DMS79 (cell line): ENCODE measurements at regions not wholly inside any gene's neighbourhood (a gene's known extent, or its start where the extent isn't known, plus 50 kb on each side); places are given as distances from the start of the nearest gene placed in this dataset.

Source experiments
- DNase-seq: peaks from one replicate; lab custom pipeline; 2025; lab: John Stamatoyannopoulos, UW

- no peak for DNase-seq
Observed at GRCh38 chr20:20877079-20877478, 164.6 kb upstream of the RALGAPA2 start.

DNA sequence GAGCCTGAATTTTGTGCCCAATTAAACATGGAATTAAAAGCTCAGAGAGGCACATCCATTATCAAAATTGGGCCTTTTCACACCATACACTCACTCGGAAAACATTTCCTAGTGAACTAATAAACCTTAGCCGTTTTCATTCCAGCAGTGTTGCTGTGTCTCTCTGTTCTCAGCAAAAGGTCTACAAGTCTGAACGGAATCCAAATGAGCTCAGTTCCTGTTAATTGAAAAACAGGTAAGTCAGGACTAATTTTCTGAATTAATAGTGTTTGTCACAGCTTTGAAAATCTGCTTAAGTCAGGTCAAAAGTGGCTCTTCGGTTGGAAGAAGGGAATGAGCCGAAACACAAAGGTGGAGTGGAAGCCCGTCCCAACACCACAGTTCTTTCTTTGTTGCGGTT, 163.3 kb upstream of the RALGAPA2 start:
- no peak for DNase-seq

- no peak for DNase-seq
Observed at GRCh38 chr20:20872428-20872827, 160.0 kb upstream of the RALGAPA2 start.

- no peak for DNase-seq
Observed at GRCh38 chr20:20869161-20869775, 156.8 kb upstream of the RALGAPA2 start.

DNA sequence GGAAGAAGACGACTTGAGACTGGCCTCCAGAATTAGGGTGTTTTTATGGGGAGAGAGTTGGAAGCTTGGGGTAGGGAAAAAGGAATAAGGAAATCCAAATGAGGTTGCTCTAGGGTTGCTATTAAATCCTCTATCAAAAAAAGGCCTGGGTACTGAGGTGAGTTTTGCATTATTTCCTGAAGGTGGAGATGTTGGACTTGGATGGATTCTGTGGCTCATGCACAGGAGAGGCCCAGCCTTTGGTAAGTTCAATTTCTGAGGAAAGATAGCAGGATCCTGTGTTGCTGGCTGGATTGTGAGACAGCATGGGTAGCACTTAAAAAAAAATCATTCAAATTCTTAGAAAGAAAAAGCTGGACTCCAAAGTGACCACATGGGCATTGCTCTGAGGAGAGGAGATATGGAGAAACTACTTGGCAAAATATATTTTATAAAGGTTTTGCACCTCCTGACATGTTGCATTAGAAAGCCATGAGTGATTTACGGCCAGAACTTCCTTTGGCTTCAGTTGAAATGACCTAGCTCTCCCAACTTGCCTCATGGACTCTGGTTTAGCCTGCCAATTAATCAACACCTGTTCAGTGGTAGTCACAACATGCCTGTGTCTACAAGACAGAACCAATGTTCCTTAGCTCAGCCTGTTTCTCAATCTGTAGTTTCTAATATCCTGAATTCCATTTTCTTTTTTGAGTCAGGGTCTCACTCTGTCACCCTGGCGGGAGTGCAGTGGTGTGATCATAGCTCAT, 152.1 kb upstream of the RALGAPA2 start:
- DNase-seq: no peak

GRCh38 chr20:20860078-20860806, 147.8 kb upstream of the RALGAPA2 start:
- peak; percentile 34 for DNase-seq

- no peak for DNase-seq
Observed at GRCh38 chr20:20859510-20859909, 147.1 kb upstream of the RALGAPA2 start.

GRCh38 chr20:20856956-20857355, 144.5 kb upstream of the RALGAPA2 start:
- no peak for DNase-seq

GRCh38 chr20:20856306-20856705, 143.9 kb upstream of the RALGAPA2 start:
- DNase-seq: no peak

GRCh38 chr20:20851385-20851784, 138.9 kb upstream of the RALGAPA2 start:
- DNase-seq: no peak

DNA sequence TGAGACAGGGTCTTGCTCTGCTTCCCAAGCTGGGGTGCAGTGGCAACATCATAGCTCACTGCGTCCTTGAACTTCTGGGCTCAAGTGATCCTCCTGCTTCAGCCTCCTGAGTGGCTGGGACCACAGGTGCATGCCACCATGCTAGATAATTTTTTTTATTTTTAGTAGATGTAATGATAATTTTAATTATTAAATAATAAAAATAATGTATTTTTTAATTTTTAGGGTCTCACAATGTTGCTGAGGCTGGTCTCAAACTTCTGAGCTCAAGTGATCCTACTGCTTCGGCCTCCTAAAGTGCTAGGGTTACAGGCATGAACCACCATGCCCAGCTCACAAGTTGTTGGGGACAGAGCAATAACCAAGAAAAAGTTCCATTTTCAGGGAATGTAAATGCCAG, 138.0 kb upstream of the RALGAPA2 start:
- DNase-seq: no peak

- DNase-seq: no peak
Observed at GRCh38 chr20:20849161-20849560, 136.7 kb upstream of the RALGAPA2 start.

DNA sequence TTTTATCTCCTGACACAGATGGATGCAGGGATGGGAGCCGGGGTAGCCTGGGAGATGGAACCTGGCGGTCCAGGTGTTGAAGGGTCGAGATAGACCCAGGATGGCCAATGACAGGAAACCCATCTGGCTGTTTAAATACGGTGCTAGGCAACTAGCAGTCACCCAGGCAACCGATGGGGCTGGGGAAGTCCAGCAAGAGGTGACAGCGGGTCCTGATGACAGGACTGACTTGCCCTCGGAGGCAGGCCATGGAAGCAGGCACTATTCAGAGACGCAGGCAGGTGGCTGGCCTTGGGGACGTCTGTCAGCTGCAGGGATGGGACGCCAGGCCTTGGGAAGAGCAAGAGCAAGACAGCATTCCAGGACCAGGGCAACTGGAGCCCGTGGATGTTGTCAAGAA, 135.4 kb upstream of the RALGAPA2 start:
- no peak for DNase-seq

GRCh38 chr20:20843982-20844381, 131.5 kb upstream of the RALGAPA2 start:
- DNase-seq: no peak

DNA sequence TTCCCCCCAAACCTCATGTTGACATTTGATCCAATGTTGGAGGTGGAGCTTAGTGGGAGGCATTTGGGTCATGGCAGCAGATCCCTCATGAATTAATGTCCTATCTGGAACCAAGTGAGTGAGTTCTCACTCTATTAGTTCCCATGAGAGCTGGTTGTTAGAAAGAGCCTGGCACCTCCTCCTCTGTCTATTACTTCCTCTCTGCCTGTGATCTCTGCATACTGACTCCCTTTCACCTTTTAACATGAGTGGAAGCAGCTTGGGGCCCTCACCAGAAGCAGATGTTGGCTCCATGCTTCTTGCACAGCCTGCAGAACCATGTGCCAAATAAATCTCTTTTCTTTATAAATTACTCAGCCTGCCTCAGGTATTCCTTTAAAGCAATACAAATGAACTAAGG, 127.3 kb upstream of the RALGAPA2 start:
- no peak for DNase-seq

- no peak for DNase-seq
Observed at GRCh38 chr20:20837574-20838021, 125.2 kb upstream of the RALGAPA2 start.

GRCh38 chr20:20836836-20837235, 124.4 kb upstream of the RALGAPA2 start:
- DNase-seq: no peak

GRCh38 chr20:20835897-20836296, 123.5 kb upstream of the RALGAPA2 start:
- no peak for DNase-seq

- no peak for DNase-seq
Observed at GRCh38 chr20:20834008-20834407, 121.6 kb upstream of the RALGAPA2 start.

DNA sequence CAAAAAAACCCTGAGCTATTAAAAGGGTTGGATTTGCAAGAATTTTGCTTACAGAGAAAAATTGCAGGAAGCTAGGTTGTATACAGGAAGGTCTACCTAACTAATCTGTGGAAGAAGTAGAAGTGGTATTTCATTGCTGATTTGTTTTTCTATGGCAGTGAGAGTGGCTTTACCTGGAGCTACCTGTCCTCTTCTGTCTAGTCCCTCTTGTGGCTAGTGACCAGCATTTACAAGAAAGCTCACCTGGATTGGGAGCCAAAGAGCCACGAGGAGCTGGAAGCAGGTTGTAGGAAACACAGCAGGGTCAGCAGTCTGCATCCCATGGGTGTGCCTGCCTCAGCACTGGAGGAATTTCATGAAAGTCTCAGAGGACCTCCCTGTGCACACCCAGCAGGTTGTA, 120.3 kb upstream of the RALGAPA2 start:
- DNase-seq: no peak

DNA sequence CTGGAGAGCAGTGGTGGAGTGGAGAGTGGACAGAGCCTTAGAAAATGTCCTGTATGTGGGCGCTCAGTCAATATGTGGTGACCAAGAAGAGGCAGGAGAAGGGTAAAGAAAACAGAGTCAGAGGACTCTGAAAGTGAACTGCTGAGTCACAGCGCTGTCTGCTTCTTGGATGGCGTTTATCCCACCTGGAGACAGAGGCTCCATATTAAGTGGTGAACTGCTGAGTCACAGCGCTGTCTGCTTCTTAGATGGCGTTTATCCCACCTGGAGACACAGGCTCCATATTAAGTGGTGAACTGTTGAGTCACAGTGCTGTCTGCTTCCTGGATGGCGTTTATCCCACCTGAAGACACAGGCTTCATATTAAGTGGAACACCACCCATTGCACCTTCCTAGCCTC, 119.3 kb upstream of the RALGAPA2 start:
- no peak for DNase-seq

DNA sequence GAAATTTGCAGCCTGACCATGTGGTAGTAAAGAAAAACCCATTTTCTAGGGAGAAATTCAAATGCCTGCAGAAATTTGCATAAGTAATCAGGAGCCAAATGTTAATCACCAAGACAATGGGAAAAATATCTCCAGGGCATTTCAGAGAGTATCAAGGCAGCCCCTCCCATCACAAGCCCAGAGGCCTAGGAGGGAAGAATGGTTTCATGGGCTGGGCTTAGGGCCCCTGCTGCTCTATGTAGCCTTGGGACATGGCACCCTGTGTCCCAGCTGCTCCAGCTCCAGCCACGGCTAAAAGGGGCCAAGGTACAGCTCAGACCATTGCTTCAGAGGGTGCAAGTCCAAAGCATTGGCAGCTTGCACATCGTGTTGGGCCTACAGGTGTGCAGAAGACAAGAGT, 117.2 kb upstream of the RALGAPA2 start:
- DNase-seq: no peak

- no peak for DNase-seq
Observed at GRCh38 chr20:20827992-20828597, 115.7 kb upstream of the RALGAPA2 start.
